HG03565 (cell line): ENCODE measurements at regions not wholly inside any gene's neighbourhood (a gene's known extent, or its start where the extent isn't known, plus 50 kb on each side); places are given as distances from the start of the nearest gene placed in this dataset.
"Not testable (repeated sequence)": the region's sequence is repeated elsewhere in the genome, so short reads cannot be mapped to it uniquely, and the experiment has no call there.

ENCODE experiments used
- ATAC-seq: cut with Tn5 transposase; IDR thresholded peaks from one replicate; pipeline ENCODE4 v1.9.1; 2021; ENCODE audit warnings: mild to moderate bottlenecking, moderate library complexity; ENCODE audit not compliant: unreplicated experiment

- not testable (repeated sequence) for ATAC-seq
Measured at GRCh38 chr16:33710696-33711087, 251.3 kb downstream of the TP53TG3F start.

- ATAC-seq, result not testable (repeated sequence)
Measured at GRCh38 chr16:33711616-33712015, 252.2 kb downstream of the TP53TG3F start.

GRCh38 chr16:33712308-33712707 is 252.9 kb downstream of the TP53TG3F start:
- not testable (repeated sequence) for ATAC-seq

GRCh38 chr16:33712851-33713709 is 253.7 kb downstream of the TP53TG3F start:
- ATAC-seq, result not testable (repeated sequence)

GRCh38 chr16:33713710-33714538 is 254.5 kb downstream of the TP53TG3F start:
- not testable (repeated sequence) for ATAC-seq

GRCh38 chr16:33731167-33731566 is 271.8 kb downstream of the TP53TG3F start:
- not testable (repeated sequence) for ATAC-seq

GRCh38 chr16:33734650-33735049 is 275.2 kb downstream of the TP53TG3F start:
- ATAC-seq, result not testable (repeated sequence)

GRCh38 chr16:33766869-33767765 is 307.7 kb downstream of the TP53TG3F start:
- not testable (repeated sequence) for ATAC-seq

GRCh38 chr16:33768710-33769109 is 309.3 kb downstream of the TP53TG3F start:
- not testable (repeated sequence) for ATAC-seq

- ATAC-seq, result not testable (repeated sequence)
Measured at GRCh38 chr16:33769180-33769846, 309.9 kb downstream of the TP53TG3F start.

GRCh38 chr16:33770478-33770877 is 311.1 kb downstream of the TP53TG3F start:
- ATAC-seq, result not testable (repeated sequence)

GRCh38 chr16:33771211-33771610 is 311.8 kb downstream of the TP53TG3F start:
- ATAC-seq, result not testable (repeated sequence)

- not testable (repeated sequence) for ATAC-seq
Measured at GRCh38 chr16:33773966-33774365, 314.6 kb downstream of the TP53TG3F start.

- not testable (repeated sequence) for ATAC-seq
Measured at GRCh38 chr16:33774724-33775123, 315.3 kb downstream of the TP53TG3F start.

- ATAC-seq, result not testable (repeated sequence)
Measured at GRCh38 chr16:33816328-33816944, 357.0 kb downstream of the TP53TG3F start.

- ATAC-seq, result not testable (repeated sequence)
Measured at GRCh38 chr16:33824736-33825135, 365.3 kb downstream of the TP53TG3F start.

GRCh38 chr16:33827522-33827921 is 368.1 kb downstream of the TP53TG3F start:
- not testable (repeated sequence) for ATAC-seq

GRCh38 chr16:33839157-33839556 is 379.7 kb downstream of the TP53TG3F start:
- not testable (repeated sequence) for ATAC-seq

- not testable (repeated sequence) for ATAC-seq
Measured at GRCh38 chr16:33844533-33844932, 385.1 kb downstream of the TP53TG3F start.
